CD4-positive, alpha-beta T cell treated with Interleukin-21 for 1 hour (primary cell): ENCODE measurements at regions not wholly inside any gene's neighbourhood (a gene's known extent, or its start where the extent isn't known, plus 50 kb on each side); places are given as distances from the start of the nearest gene placed in this dataset.
"Not testable (repeated sequence)": the region's sequence is repeated elsewhere in the genome, so short reads cannot be mapped to it uniquely, and the experiment has no call there.

Source experiments
- DNase-seq: peaks from one replicate; pipeline ENCODE4 v3.0.0-alpha.2; 2020

DNA sequence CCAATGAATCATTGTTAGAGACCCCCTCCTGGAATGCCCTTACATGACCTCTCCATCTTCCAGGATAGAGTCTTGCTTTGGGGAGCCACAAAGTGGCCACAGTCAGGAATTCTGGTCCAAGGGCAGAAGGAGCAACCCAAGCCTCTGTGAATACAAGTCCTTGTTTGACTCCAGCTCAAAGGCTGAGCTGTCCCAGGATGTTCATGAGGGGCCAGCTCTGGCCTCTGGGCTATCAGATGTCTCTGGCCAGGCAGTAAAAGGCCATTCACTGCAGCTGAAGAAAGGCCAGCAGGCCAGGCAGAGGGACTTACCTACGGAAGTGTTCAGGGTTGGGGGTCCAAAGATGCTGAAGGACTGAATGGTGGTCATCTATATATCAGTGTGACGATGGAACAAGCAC, 98.3 kb upstream of the IPO9 start:
- no peak for DNase-seq

GRCh38 chr1:201731142-201731541, 97.8 kb upstream of the IPO9 start:
- DNase-seq = no peak

DNA sequence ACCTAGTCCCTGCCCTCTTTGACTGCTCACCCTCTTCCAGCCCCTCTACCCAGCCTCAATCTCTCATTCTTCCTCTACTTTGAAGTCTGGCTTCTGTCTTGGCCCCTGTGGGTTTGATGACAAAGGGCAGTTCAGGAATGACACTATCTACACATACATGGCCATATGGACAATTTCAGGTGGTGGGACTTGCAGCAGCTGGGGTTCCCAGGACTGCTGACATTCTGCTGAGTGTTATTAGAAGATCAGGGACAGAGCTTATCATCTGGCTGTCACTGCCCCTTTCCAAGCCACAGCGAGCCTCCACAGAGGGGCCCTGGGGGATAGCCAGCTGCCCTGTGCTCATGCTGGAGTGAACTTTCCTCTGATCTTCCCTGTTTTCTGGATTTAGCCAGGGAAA, 97.4 kb upstream of the IPO9 start:
- no peak for DNase-seq

DNA sequence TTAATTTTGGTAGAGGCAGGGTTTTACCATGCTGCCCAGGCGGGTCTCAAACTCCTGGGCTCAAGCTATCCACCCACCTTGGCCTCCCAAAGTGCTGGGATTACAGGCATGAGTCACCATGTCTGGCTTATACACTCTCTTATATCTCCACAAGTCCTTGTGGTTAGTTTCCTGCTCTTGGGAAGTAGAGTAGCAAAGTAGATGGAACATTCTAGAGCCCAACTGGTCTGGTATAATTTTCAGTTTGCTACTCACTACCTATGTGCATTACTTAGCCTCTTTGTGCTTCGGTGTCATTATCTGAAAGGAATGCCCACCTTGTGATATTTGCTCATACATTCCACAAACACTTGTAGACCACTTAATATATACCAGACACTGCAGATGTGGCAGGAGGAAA, 96.6 kb upstream of the IPO9 start:
- no peak for DNase-seq

GRCh38 chr1:201734221-201734620, 94.7 kb upstream of the IPO9 start:
- DNase-seq = not testable (repeated sequence)

DNA sequence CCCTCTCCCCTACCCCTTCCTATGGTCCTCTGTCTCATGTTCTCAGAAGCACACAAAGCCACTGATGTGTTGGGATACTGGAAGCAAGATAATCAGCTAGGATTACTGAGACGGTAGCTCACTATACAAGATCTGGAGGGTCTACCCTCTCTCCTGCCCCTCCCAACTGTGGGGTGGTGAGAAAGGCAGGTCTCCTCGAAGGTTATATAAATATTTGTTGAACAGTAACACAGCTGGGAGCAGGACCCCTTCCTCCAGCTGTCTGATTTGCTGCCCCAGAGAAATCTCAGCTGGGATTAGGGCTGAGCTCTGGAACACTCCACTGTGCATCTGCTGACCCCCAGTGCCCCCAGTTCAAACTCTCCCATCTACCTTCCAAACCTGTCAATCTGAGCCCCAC, 94.2 kb upstream of the IPO9 start:
- no peak for DNase-seq

- no peak for DNase-seq
Measured at GRCh38 chr1:201736707-201737320, 92.1 kb upstream of the IPO9 start.

DNA sequence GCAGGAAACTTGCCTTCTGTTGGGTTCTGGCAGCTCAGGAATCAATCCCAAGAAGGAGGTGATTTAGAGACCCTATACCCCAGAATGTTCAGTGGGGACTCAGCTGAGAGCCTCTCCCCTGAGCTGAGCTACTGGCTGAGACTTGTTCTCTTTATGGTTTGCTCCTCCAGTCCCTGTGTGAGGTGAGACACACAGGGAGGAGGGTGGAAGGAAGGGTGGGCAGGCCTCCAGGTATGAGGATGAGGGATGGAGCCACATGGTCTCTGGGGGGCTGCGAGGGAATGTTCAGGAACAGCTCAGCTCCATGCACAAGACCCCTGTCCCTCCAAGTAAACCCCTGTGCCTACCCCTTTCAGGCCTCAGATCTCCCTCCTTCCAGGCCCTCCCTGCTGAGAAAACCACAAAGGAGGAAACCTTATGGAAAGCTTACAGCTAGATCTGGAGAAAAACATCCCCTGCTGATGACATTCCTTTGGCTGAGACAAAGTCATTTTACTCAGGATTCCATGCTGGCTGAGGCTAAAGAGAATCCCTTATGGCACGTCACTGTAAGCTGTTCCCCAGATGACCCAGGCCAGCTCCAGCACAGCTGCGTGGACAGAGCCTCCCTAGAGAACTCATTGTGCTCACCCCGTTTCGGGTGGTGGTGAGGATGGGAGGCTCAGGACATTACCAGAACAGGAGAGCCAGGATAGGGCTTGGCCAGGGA, 91.5 kb upstream of the IPO9 start:
- DNase-seq = no peak

GRCh38 chr1:201739080-201739479, 89.9 kb upstream of the IPO9 start:
- DNase-seq = no peak

- DNase-seq = peak; percentile 52
Measured at GRCh38 chr1:201739492-201740085, 89.4 kb upstream of the IPO9 start.

- DNase-seq = no peak
Measured at GRCh38 chr1:201740086-201740541, 88.8 kb upstream of the IPO9 start.

GRCh38 chr1:201740670-201741111, 88.3 kb upstream of the IPO9 start:
- DNase-seq = no peak

- DNase-seq = no peak
Measured at GRCh38 chr1:201741763-201742342, 87.1 kb upstream of the IPO9 start.

GRCh38 chr1:201742476-201742875, 86.5 kb upstream of the IPO9 start:
- no peak for DNase-seq

DNA sequence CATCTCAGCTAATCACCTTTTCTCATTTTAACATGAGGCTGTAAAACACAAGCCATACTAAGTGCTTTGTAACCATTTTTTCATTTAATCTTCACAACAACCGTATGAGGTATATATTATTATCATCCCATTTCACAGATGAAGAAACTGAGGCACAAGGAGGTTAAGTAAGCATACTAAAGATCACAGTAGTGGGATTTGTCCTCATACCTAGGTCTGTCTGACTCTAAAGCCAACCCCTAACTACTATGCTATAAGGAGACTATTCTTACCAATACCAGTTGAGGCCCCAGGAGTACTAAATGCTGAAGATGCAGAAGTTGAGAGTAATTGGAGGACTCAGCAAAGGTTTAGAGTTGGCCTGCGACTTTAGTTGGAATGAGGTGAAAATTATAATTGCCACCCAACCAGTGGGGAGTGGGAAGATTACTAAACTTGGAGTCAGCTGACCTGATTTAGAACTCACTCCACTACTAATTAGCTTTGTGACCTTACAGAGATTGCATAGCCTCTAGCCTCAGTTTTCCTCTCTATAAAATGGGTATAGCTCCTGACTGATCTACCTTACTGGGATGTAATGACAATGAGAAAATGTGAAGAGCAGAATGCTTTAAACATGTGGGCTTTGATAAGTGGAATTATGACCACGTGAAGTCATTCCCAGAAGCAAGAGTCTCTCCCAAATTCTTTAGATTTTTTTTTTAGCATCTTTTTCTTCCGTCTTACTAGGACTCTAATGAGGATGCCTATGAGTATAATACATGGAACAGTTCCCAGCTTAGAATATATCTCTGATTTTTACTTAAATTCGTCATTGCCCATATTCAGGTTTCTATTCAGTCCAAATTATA, 85.8 kb upstream of the IPO9 start:
- no peak for DNase-seq

DNA sequence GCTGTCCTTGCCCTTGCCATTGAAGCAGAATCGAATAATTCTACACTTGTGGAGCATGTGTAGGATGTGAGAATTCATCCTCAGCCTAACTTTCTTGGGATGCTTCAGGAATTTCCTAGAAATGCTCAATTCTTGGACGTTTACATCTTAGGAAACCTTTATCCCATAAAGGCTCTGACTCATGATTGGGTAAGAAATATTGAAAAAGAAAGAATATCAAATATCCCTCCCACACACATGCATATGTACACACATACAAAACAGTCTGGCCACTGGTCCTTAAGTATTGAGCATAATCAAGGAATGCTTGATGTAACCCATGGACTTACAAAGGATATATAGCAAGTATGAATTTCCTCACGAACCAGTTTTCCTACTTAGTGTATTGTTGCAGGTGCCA, 83.9 kb upstream of the IPO9 start:
- DNase-seq = no peak

GRCh38 chr1:201746156-201746555, 82.8 kb upstream of the IPO9 start:
- DNase-seq = no peak

- DNase-seq = no peak
Measured at GRCh38 chr1:201747261-201747660, 81.7 kb upstream of the IPO9 start.

DNA sequence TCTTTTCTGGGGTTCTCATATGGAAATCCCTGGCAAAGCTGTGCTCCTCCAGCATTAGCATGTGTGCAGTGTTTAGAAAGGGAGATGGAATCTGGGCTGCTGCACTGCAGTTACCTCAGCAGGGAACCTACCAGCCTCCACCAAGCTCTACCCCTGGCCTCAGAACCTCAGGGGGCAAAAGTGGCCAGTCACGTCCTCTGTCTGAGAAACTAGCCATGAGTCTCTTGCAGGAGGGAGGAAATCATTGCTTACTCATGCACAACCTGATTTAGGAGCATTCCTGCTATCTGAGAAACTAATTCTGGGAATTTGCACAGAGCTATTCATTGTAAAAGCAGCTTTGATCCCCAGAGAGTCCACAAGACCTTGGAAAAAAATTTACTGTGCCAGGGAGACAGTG, 80.6 kb upstream of the IPO9 start:
- no peak for DNase-seq

- no peak for DNase-seq
Measured at GRCh38 chr1:201749059-201749690, 79.8 kb upstream of the IPO9 start.

DNA sequence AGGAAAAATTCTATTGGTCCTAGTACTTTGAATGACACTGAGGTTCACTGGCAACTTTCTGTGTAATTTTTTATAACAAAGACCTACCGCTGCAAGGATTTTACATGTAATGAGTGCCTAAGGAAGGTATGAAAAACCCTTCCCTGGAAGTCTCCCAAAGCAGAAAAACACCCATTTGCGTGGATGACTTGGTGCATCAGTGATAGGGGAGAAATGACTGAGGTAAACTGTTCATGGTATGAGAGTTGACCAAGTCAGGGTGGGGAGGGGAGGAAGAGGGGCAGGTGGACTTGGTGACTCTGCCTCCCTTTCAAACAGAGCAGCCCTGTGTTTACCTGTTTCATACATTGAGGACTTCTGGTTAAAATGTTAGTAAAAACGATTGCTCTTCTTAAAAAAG, 78.8 kb upstream of the IPO9 start:
- no peak for DNase-seq

GRCh38 chr1:201750934-201751333, 78.0 kb upstream of the IPO9 start:
- DNase-seq = no peak

DNA sequence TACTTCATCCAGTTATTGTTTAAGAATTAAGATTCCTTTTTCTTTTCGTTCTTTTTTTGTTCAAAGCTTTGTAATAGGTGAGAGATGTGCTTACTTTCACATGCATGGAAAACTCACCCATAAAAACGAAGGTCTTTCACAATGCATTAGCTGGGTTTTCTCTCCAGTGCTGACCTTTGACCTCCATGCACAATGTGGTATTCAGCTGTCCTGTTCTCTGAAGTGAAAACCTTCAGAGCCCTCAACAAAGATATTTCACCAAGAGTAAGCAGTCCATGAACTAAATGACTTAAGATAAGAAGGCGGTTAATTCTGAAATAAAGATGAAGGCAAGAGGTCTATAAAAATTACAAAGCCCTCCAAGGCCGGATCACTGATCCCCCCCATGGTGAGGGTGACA, 77.1 kb upstream of the IPO9 start:
- no peak for DNase-seq
